Hematopoietic multipotent progenitor cell treated with erythropoietin and hydrocortisone succinate and interleukin-3 and kit ligand, for 6 days (in vitro differentiated cells): ENCODE measurements at regions not wholly inside any gene's neighbourhood (a gene's known extent, or its start where the extent isn't known, plus 50 kb on each side); places are given as distances from the start of the nearest gene placed in this dataset.

ENCODE experiments used
- DNase-seq: peaks from one replicate; pipeline ENCODE4 v3.0.0-alpha.2; 2015

GRCh38 chr2:59896499-59897245, 656.8 kb downstream of the BCL11A start:
- DNase-seq = no peak

GRCh38 chr2:59893612-59894011, 659.8 kb downstream of the BCL11A start:
- DNase-seq = no peak

GRCh38 chr2:59892398-59892797, 661.1 kb downstream of the BCL11A start:
- no peak for DNase-seq

GRCh38 chr2:59889305-59889704, 664.1 kb downstream of the BCL11A start:
- no peak for DNase-seq

GRCh38 chr2:59888706-59889105, 664.7 kb downstream of the BCL11A start:
- no peak for DNase-seq

GRCh38 chr2:59888015-59888414, 665.4 kb downstream of the BCL11A start:
- no peak for DNase-seq

GRCh38 chr2:59887366-59887765, 666.1 kb downstream of the BCL11A start:
- DNase-seq = no peak

GRCh38 chr2:59886759-59887158, 666.7 kb downstream of the BCL11A start:
- no peak for DNase-seq

GRCh38 chr2:59885541-59885940, 667.9 kb downstream of the BCL11A start:
- DNase-seq = no peak

GRCh38 chr2:59884166-59884565, 669.3 kb downstream of the BCL11A start:
- DNase-seq = no peak

- DNase-seq = no peak
Observed at GRCh38 chr2:59882822-59883221, 670.6 kb downstream of the BCL11A start.

GRCh38 chr2:59882279-59882678, 671.2 kb downstream of the BCL11A start:
- DNase-seq = no peak

- DNase-seq = no peak
Observed at GRCh38 chr2:59881218-59881617, 672.2 kb downstream of the BCL11A start.

- DNase-seq = no peak
Observed at GRCh38 chr2:59879700-59880131, 673.7 kb downstream of the BCL11A start.

- no peak for DNase-seq
Observed at GRCh38 chr2:59875836-59876235, 677.6 kb downstream of the BCL11A start.

- no peak for DNase-seq
Observed at GRCh38 chr2:59874971-59875755, 678.3 kb downstream of the BCL11A start.

GRCh38 chr2:59874361-59874760, 679.1 kb downstream of the BCL11A start:
- DNase-seq = no peak

- DNase-seq = no peak
Observed at GRCh38 chr2:59871830-59872229, 681.6 kb downstream of the BCL11A start.

- no peak for DNase-seq
Observed at GRCh38 chr2:59868981-59869380, 684.5 kb downstream of the BCL11A start.

GRCh38 chr2:59866436-59866835, 687.0 kb downstream of the BCL11A start:
- DNase-seq = no peak

- DNase-seq = no peak
Observed at GRCh38 chr2:59858540-59858939, 694.9 kb downstream of the BCL11A start.

- DNase-seq = no peak
Observed at GRCh38 chr2:59857109-59857508, 696.3 kb downstream of the BCL11A start.

- no peak for DNase-seq
Observed at GRCh38 chr2:59856391-59856790, 697.1 kb downstream of the BCL11A start.

- DNase-seq = no peak
Observed at GRCh38 chr2:59853032-59853431, 700.4 kb downstream of the BCL11A start.
